ENCODE measurements at regions not wholly inside any gene's neighbourhood (a gene's known extent, or its start where the extent isn't known, plus 50 kb on each side); places are given as distances from the start of the nearest gene placed in this dataset.

- peaks cover 2% of the 10 kb centered on the region for H3K4me1 Mint-ChIP-seq (ENCODE audit: low read depth)
- H3K4me3 Mint-ChIP-seq (ENCODE audit: low read depth), result no peak overlapping the region
- H3K27ac Mint-ChIP-seq, result no peak overlapping the region
- H3K36me3 Mint-ChIP-seq (ENCODE audit: insufficient read depth), result no peaks in the 10 kb centered on the region
- no peaks in the 10 kb centered on the region for H3K27me3 Mint-ChIP-seq
- H3K9me3 Mint-ChIP-seq (ENCODE audit: low read depth), result no peaks in the 10 kb centered on the region
- TF ChIP-seq CTCF (IDR thresholded peaks at IDR 0.05; ENCODE audit: unreplicated experiment), result no peak
- DNase-seq (ENCODE audit: low spot score, unreplicated experiment), result no peak
Observed at GRCh38 chr11:23555085-23555484, 694.8 kb upstream of the CCDC179 start.

GRCh38 chr11:23556163-23556750 is 696.0 kb upstream of the CCDC179 start:
- peaks cover 2% of the 10 kb centered on the region for H3K4me1 Mint-ChIP-seq (ENCODE audit: low read depth)

GRCh38 chr11:23563591-23563990 is 703.3 kb upstream of the CCDC179 start:
- no peaks in the 10 kb centered on the region for H3K9me3 Mint-ChIP-seq (ENCODE audit: low read depth)
- no peak overlapping the region for H3K4me3 Mint-ChIP-seq (ENCODE audit: low read depth)
- no peak overlapping the region for H3K27ac Mint-ChIP-seq
- no peaks in the 10 kb centered on the region for H3K27me3 Mint-ChIP-seq
- DNase-seq (ENCODE audit: low spot score, unreplicated experiment), result no peak
- no peaks in the 10 kb centered on the region for H3K36me3 Mint-ChIP-seq (ENCODE audit: insufficient read depth)
- H3K4me1 Mint-ChIP-seq (ENCODE audit: low read depth), result peaks cover 2% of the 10 kb centered on the region
- no peak for TF ChIP-seq CTCF (IDR thresholded peaks at IDR 0.05; ENCODE audit: unreplicated experiment)

More at GRCh38 chr11:23556163-23556750, 696.0 kb upstream of the CCDC179 start:
- TF ChIP-seq CTCF (IDR thresholded peaks at IDR 0.05; ENCODE audit: unreplicated experiment), result no peak
- DNase-seq (ENCODE audit: low spot score, unreplicated experiment), result no peak
- no peaks in the 10 kb centered on the region for H3K36me3 Mint-ChIP-seq (ENCODE audit: insufficient read depth)
- no peaks in the 10 kb centered on the region for H3K9me3 Mint-ChIP-seq (ENCODE audit: low read depth)
- H3K27me3 Mint-ChIP-seq, result no peaks in the 10 kb centered on the region
- no peak overlapping the region for H3K27ac Mint-ChIP-seq
- H3K4me3 Mint-ChIP-seq (ENCODE audit: low read depth), result no peak overlapping the region

GRCh38 chr11:23564370-23564769 is 704.1 kb upstream of the CCDC179 start:
- Mint-ChIP-seq H3K4me3 (ENCODE audit: low read depth) (no peak overlapping the region), H3K27ac (no peak overlapping the region), H3K4me1 (ENCODE audit: low read depth) (no peaks in the 10 kb centered on the region), H3K9me3 (ENCODE audit: low read depth) (no peaks in the 10 kb centered on the region), H3K27me3 (no peaks in the 10 kb centered on the region), H3K36me3 (ENCODE audit: insufficient read depth) (no peaks in the 10 kb centered on the region)
- no peak for DNase-seq (ENCODE audit: low spot score, unreplicated experiment)
- TF ChIP-seq CTCF (IDR thresholded peaks at IDR 0.05; ENCODE audit: unreplicated experiment), result no peak

GRCh38 chr11:23569134-23569533 is 708.9 kb upstream of the CCDC179 start:
- no peaks in the 10 kb centered on the region for H3K4me1 Mint-ChIP-seq (ENCODE audit: low read depth)
- no peak for TF ChIP-seq CTCF (IDR thresholded peaks at IDR 0.05; ENCODE audit: unreplicated experiment)
- no peaks in the 10 kb centered on the region for H3K27me3 Mint-ChIP-seq
- H3K9me3 Mint-ChIP-seq (ENCODE audit: low read depth), result no peaks in the 10 kb centered on the region
- H3K4me3 Mint-ChIP-seq (ENCODE audit: low read depth), result no peak overlapping the region
- no peak for DNase-seq (ENCODE audit: low spot score, unreplicated experiment)
- no peak overlapping the region for H3K27ac Mint-ChIP-seq
- H3K36me3 Mint-ChIP-seq (ENCODE audit: insufficient read depth), result no peaks in the 10 kb centered on the region

Measured in progenitor cell of endocrine pancreas (in vitro differentiated cells).